ENCODE measurements at regions not wholly inside any gene's neighbourhood (a gene's known extent, or its start where the extent isn't known, plus 50 kb on each side); places are given as distances from the start of the nearest gene placed in this dataset.

DNA sequence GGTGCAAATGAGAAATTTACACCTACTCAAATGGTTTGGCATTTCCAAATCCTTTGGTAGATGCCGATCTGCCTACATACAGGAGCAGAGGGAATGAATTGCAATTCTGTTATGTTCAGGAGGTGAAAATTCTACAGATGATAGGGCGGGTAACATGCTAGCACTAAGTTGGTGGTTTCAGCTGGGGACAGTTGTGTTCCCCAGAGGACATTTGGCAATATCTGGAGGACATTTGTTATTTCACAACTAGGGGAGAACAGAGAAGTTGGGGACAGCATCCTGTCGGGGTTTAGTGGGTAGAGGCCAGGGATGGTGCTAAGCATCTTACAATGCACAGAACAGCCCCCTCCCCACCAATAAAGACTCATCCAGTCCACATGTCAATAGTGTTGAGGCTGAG is 96.5 kb upstream of the PUDP start:
- no peaks in the 10 kb centered on the region for H3K9me3 ChIP-seq (replicated peaks; ENCODE audit: control insufficient read depth, insufficient read depth, low read length)
- ChIA-PET CTCF (no interaction called here), POLR2A (no interaction called here)
- intact Hi-C loops (cut with micrococcal nuclease) (no loop called here), dilution Hi-C loops (cut with MboI; ENCODE audit: extremely low pct_ligation_motif_present, low sequenced_read_pairs) (no loop called here)
- DNase-seq (ENCODE audit: low read depth, low spot score) = no peak
- no peaks in the 10 kb centered on the region for H3K9me1 ChIP-seq (replicated peaks; ENCODE audit: control insufficient read depth, extremely low read depth, insufficient read depth, low read length)
- FAIRE-seq = no peak
- no peak overlapping the region for H3K9ac ChIP-seq (replicated peaks; ENCODE audit: extremely low read depth, insufficient read depth, low read length)
- no peak overlapping the region for H3K27ac ChIP-seq (ENCODE audit: insufficient read depth, low read depth, low read length)
- no peak overlapping the region for H3K4me2 ChIP-seq (ENCODE audit: insufficient read depth, low read length)
- no peak overlapping the region for H3K4me3 ChIP-seq (replicated peaks in 1 of 3; ENCODE audit: insufficient read depth in 1 of 3, low read depth in 1 of 3, low read length in 3 of 3)
- no peaks in the 10 kb centered on the region for H3K27me3 ChIP-seq (ENCODE audit: control insufficient read depth in 2 of 2, insufficient read depth in 2 of 2, low read length in 2 of 2)
- H2AFZ ChIP-seq (ENCODE audit: low read depth, low read length) = no peak overlapping the region
- TF ChIP-seq EZH2 (IDR thresholded peaks at IDR 0.05; ENCODE audit: borderline replicate concordance, low read depth, low read length, severe bottlenecking) = no peak
- no peak for TF ChIP-seq JUN (IDR thresholded peaks at IDR 0.05; ENCODE audit: borderline replicate concordance, insufficient read depth, insufficient read length, low read depth)
- TF ChIP-seq, protein P1, sequence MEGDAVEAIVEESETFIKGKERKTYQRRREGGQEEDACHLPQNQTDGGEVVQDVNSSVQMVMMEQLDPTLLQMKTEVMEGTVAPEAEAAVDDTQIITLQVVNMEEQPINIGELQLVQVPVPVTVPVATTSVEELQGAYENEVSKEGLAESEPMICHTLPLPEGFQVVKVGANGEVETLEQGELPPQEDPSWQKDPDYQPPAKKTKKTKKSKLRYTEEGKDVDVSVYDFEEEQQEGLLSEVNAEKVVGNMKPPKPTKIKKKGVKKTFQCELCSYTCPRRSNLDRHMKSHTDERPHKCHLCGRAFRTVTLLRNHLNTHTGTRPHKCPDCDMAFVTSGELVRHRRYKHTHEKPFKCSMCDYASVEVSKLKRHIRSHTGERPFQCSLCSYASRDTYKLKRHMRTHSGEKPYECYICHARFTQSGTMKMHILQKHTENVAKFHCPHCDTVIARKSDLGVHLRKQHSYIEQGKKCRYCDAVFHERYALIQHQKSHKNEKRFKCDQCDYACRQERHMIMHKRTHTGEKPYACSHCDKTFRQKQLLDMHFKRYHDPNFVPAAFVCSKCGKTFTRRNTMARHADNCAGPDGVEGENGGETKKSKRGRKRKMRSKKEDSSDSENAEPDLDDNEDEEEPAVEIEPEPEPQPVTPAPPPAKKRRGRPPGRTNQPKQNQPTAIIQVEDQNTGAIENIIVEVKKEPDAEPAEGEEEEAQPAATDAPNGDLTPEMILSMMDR (IDR thresholded peaks at IDR 0.05; ENCODE audit: extremely low read depth in 1 of 2, insufficient read depth in 1 of 2, low read depth in 1 of 2, low read length in 2 of 2) = no peak
- TF ChIP-seq FOS (IDR thresholded peaks at IDR 0.05; ENCODE audit: borderline replicate concordance, insufficient read depth, low read length) = no peak
- TF ChIP-seq POLR2A (IDR thresholded peaks at IDR 0.05; ENCODE audit: low read depth, low read length) = no peak
- no peak for TF ChIP-seq GATA2 (IDR thresholded peaks at IDR 0.05; ENCODE audit: insufficient read depth, insufficient read length, low read depth, low read length)
- TF ChIP-seq, protein P2, sequence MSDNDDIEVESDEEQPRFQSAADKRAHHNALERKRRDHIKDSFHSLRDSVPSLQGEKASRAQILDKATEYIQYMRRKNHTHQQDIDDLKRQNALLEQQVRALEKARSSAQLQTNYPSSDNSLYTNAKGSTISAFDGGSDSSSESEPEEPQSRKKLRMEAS (IDR thresholded peaks at IDR 0.05; ENCODE audit: insufficient read depth, insufficient read length) = no peak
- TF ChIP-seq POLR2AphosphoS5 (IDR thresholded peaks at IDR 0.05; ENCODE audit: insufficient read depth, low read depth, low read length) = no peak
- no peak for TF ChIP-seq MYC (IDR thresholded peaks at IDR 0.05; ENCODE audit: low read depth, low read length)
- no peaks in the 10 kb centered on the region for H3K36me3 ChIP-seq (ENCODE audit: control insufficient read depth in 2 of 2, extremely low read depth in 1 of 2, insufficient read depth in 2 of 2, low read length in 2 of 2)
- BruUV-seq (replicated peaks) = no TSS peak
- no peaks in the 10 kb centered on the region for H3K4me1 ChIP-seq (ENCODE audit: control insufficient read depth, extremely low read depth, insufficient read depth, low read length)
- H3K79me2 ChIP-seq (ENCODE audit: control insufficient read depth, insufficient read depth, low read length) = no peaks in the 10 kb centered on the region
- H4K20me1 ChIP-seq (replicated peaks; ENCODE audit: control insufficient read depth, extremely low read depth, insufficient read depth, low read length) = no peaks in the 10 kb centered on the region
